GM19240 (cell line): ENCODE measurements at regions not wholly inside any gene's neighbourhood (a gene's known extent, or its start where the extent isn't known, plus 50 kb on each side); places are given as distances from the start of the nearest gene placed in this dataset.

Experiments used
- DNase-seq: peaks from one replicate; pipeline ENCODE4 v3.0.0; 2011; ENCODE audit warnings: low spot score; ENCODE audit not compliant: insufficient read length

GRCh38 chr7:52077571-52077970 lies 761.0 kb upstream of the COBL start:
- no peak for DNase-seq

- DNase-seq, result no peak
These were observed 758.3 kb upstream of the COBL start for GRCh38 chr7:52074912-52075311.

- DNase-seq, result no peak
These were observed 757.5 kb upstream of the COBL start for GRCh38 chr7:52074071-52074470.

GRCh38 chr7:52071744-52072143 lies 755.1 kb upstream of the COBL start:
- DNase-seq, result no peak

- DNase-seq, result no peak
These were observed 747.9 kb upstream of the COBL start for GRCh38 chr7:52064493-52064892.

GRCh38 chr7:52061666-52062065 lies 745.1 kb upstream of the COBL start:
- DNase-seq, result no peak

- DNase-seq, result no peak
These were observed 736.9 kb upstream of the COBL start for GRCh38 chr7:52053525-52053924.

- no peak for DNase-seq
These were observed 714.1 kb upstream of the COBL start for GRCh38 chr7:52030722-52031121.

- no peak for DNase-seq
These were observed 709.5 kb upstream of the COBL start for GRCh38 chr7:52026140-52026539.

- DNase-seq, result no peak
These were observed 704.7 kb upstream of the COBL start for GRCh38 chr7:52021343-52021742.

- no peak for DNase-seq
These were observed 702.1 kb upstream of the COBL start for GRCh38 chr7:52018680-52019054.

GRCh38 chr7:52017802-52018679 lies 701.4 kb upstream of the COBL start:
- no peak for DNase-seq

GRCh38 chr7:52009181-52009580 lies 692.6 kb upstream of the COBL start:
- no peak for DNase-seq

GRCh38 chr7:52006674-52007073 lies 690.1 kb upstream of the COBL start:
- no peak for DNase-seq

GRCh38 chr7:52005613-52006012 lies 689.0 kb upstream of the COBL start:
- DNase-seq, result no peak

- no peak for DNase-seq
These were observed 679.1 kb upstream of the COBL start for GRCh38 chr7:51995596-51996179.

- DNase-seq, result no peak
These were observed 666.0 kb upstream of the COBL start for GRCh38 chr7:51982653-51983052.

GRCh38 chr7:51980812-51981211 lies 664.2 kb upstream of the COBL start:
- DNase-seq, result no peak

GRCh38 chr7:51980313-51980712 lies 663.7 kb upstream of the COBL start:
- DNase-seq, result no peak

- DNase-seq, result no peak
These were observed 661.3 kb upstream of the COBL start for GRCh38 chr7:51977913-51978312.

- no peak for DNase-seq
These were observed 657.3 kb upstream of the COBL start for GRCh38 chr7:51973939-51974338.

GRCh38 chr7:51973071-51973470 lies 656.5 kb upstream of the COBL start:
- DNase-seq, result no peak
